ENCODE measurements at regions not wholly inside any gene's neighbourhood (a gene's known extent, or its start where the extent isn't known, plus 50 kb on each side); places are given as distances from the start of the nearest gene placed in this dataset.

GRCh38 chr2:198795419-198795818 is 662.3 kb downstream of the SATB2 start:
- CTCF ChIA-PET, result no interaction called here
- H3K27ac ChIP-seq, result no peak overlapping the region
- POLR2A ChIA-PET (ENCODE audit: low non-redundant PET), result no interaction called here
- DNase-seq (ENCODE audit: low spot score), result no peak
- no peak for TF ChIP-seq CTCF (conservative IDR thresholded peaks at IDR 0.05; ENCODE audit: low read depth)

- no peak for DNase-seq (ENCODE audit: low spot score)
- no peak overlapping the region for H3K27ac ChIP-seq
- TF ChIP-seq CTCF (conservative IDR thresholded peaks at IDR 0.05; ENCODE audit: low read depth), result no peak
- CTCF ChIA-PET, result no interaction called here
- POLR2A ChIA-PET (ENCODE audit: low non-redundant PET), result no interaction called here
Observed at GRCh38 chr2:198791623-198792022, 666.1 kb downstream of the SATB2 start.

GRCh38 chr2:198788676-198789075 is 669.1 kb downstream of the SATB2 start:
- TF ChIP-seq CTCF (conservative IDR thresholded peaks at IDR 0.05; ENCODE audit: low read depth), result no peak
- no peak for DNase-seq (ENCODE audit: low spot score)
- H3K27ac ChIP-seq, result no peak overlapping the region
- CTCF ChIA-PET, result no interaction called here
- POLR2A ChIA-PET (ENCODE audit: low non-redundant PET), result no interaction called here

- no peak for DNase-seq (ENCODE audit: low spot score)
- ChIA-PET CTCF (interaction anchor here (0.6 to 0.7 kb wide), 2 partner anchors 18 to 706 kb away, joined by 3 to 4 read pairs; no protein-coding TSS in a partner anchor), POLR2A (ENCODE audit: low non-redundant PET) (no interaction called here)
- TF ChIP-seq CTCF (conservative IDR thresholded peaks at IDR 0.05; ENCODE audit: low read depth), result no peak
- no peak overlapping the region for H3K27ac ChIP-seq
Observed at GRCh38 chr2:198782734-198783133, 675.0 kb downstream of the SATB2 start.

GRCh38 chr2:198776616-198777406 is 680.9 kb downstream of the SATB2 start:
- H3K27ac ChIP-seq, result no peak overlapping the region
- ChIA-PET CTCF (no interaction called here), POLR2A (ENCODE audit: low non-redundant PET) (no interaction called here)
- DNase-seq (ENCODE audit: low spot score), result no peak
- TF ChIP-seq CTCF (conservative IDR thresholded peaks at IDR 0.05; ENCODE audit: low read depth), result no peak

GRCh38 chr2:198775737-198776136 is 682.0 kb downstream of the SATB2 start:
- DNase-seq (ENCODE audit: low spot score), result no peak
- no peak overlapping the region for H3K27ac ChIP-seq
- CTCF ChIA-PET, result no interaction called here
- TF ChIP-seq CTCF (conservative IDR thresholded peaks at IDR 0.05; ENCODE audit: low read depth), result no peak
- POLR2A ChIA-PET (ENCODE audit: low non-redundant PET), result no interaction called here

Data from RWPE1 (cell line).